CD14-positive monocyte (primary cell): ENCODE measurements at regions not wholly inside any gene's neighbourhood (a gene's known extent, or its start where the extent isn't known, plus 50 kb on each side); places are given as distances from the start of the nearest gene placed in this dataset.

ENCODE experiments used
- DNase-seq, 3 donors: peaks; one replicate each; pipeline ENCODE4 v3.0.0-alpha.2; 2011 to 2022
- H2AFZ ChIP-seq: 2 replicates; pipeline ENCODE4 v1.6.0; 2012; ENCODE audit warnings: mild to moderate bottlenecking, low read depth, low read length, inconsistent platforms; ENCODE audit not compliant: insufficient read depth, poor library complexity, severe bottlenecking
- H3K27ac ChIP-seq, 2 donors: 1 replicate in 1 of 2; 2 replicates in 1 of 2; pipeline ENCODE4 v1.5.1; 2012 to 2013; ENCODE audit warnings: low read length in 2 of 2, control low read depth in 1 of 2, inconsistent platforms in 1 of 2, low read depth in 1 of 2, mild to moderate bottlenecking in 1 of 2
- H3K27me3 ChIP-seq, 2 donors: one replicate each; pipeline versions ENCODE4 v1.6.0 to v1.6.1; 2011 to 2013; ENCODE audit warnings: low read length in 2 of 2; ENCODE audit not compliant: control insufficient read depth in 2 of 2, insufficient read depth in 2 of 2
- H3K36me3 ChIP-seq, 2 donors: replicated peaks in 1 of 2; 1 replicate in 1 of 2; 2 replicates in 1 of 2; pipeline versions ENCODE4 v1.5.1 to v1.6.1; 2012 to 2013; ENCODE audit warnings: low read length in 2 of 2, control low read depth in 1 of 2, inconsistent platforms in 1 of 2, mild to moderate bottlenecking in 1 of 2; ENCODE audit not compliant: insufficient read depth in 2 of 2, control insufficient read depth in 1 of 2
- H3K4me1 ChIP-seq, 2 donors: 1 replicate in 1 of 2; 2 replicates in 1 of 2; pipeline versions ENCODE4 v1.5.1 to v1.6.1; 2012 to 2013; ENCODE audit warnings: low read length in 2 of 2, control low read depth in 1 of 2, inconsistent platforms in 1 of 2, mild to moderate bottlenecking in 1 of 2, moderate library complexity in 1 of 2; ENCODE audit not compliant: insufficient read depth in 2 of 2, control insufficient read depth in 1 of 2
- H3K4me2 ChIP-seq: replicated peaks from 2 replicates; pipeline ENCODE3; 2012; ENCODE audit warnings: low read length, moderate library complexity, mild to moderate bottlenecking; ENCODE audit not compliant: poor library complexity, severe bottlenecking; ENCODE audit errors: extremely low read depth
- H3K4me3 ChIP-seq, 3 experiments: fragments of 200-600 bp in 1 of 3; sonication (generic) in 1 of 3; replicated peaks in 1 of 3; 1 replicate in 2 of 3; 2 replicates in 1 of 3; pipeline ENCODE4 v1.5.1; 2011 to 2013; ENCODE audit warnings: low read length in 3 of 3, mild to moderate bottlenecking in 3 of 3, control low read depth in 2 of 3, low read depth in 2 of 3, inconsistent platforms in 1 of 3, moderate library complexity in 1 of 3
- H3K79me2 ChIP-seq: 2 replicates; pipeline ENCODE4 v1.6.0; 2012; ENCODE audit warnings: mild to moderate bottlenecking, control low read depth, inconsistent platforms, low read length, moderate library complexity; ENCODE audit not compliant: insufficient read depth
- H3K9ac ChIP-seq: 2 replicates; pipeline ENCODE4 v1.6.0; 2017; ENCODE audit warnings: low read length, mild to moderate bottlenecking; ENCODE audit not compliant: insufficient read depth, poor library complexity, severe bottlenecking
- H3K9me3 ChIP-seq, 2 donors: replicated peaks in 1 of 2; 1 replicate in 1 of 2; 2 replicates in 1 of 2; pipeline versions ENCODE4 v1.5.1 to v1.6.1; 2012 to 2013; ENCODE audit warnings: low read length in 2 of 2, control low read depth in 1 of 2; ENCODE audit not compliant: control insufficient read depth in 1 of 2, insufficient read depth in 1 of 2
- H4K20me1 ChIP-seq: 2 replicates; pipeline ENCODE4 v1.6.0; 2012; ENCODE audit warnings: mild to moderate bottlenecking, low read length, control low read depth, moderate library complexity; ENCODE audit not compliant: insufficient read depth
- H3K27ac Mint-ChIP-seq, 7 donors: one replicate each; pipeline ENCODE4 v1.8.0; 2020; ENCODE audit warnings: mild to moderate bottlenecking in 7 of 7, mixed read lengths in 7 of 7, moderate library complexity in 6 of 7, inconsistent platforms in 2 of 7
- H3K27me3 Mint-ChIP-seq, 3 donors: one replicate each; pipeline ENCODE4 v1.8.0; 2021 to 2022; ENCODE audit warnings: low read depth in 3 of 3, mild to moderate bottlenecking in 3 of 3, mixed read lengths in 3 of 3, moderate library complexity in 3 of 3, inconsistent platforms in 1 of 3
- H3K36me3 Mint-ChIP-seq, 2 donors: one replicate each; pipeline ENCODE4 v1.8.0; 2020; ENCODE audit warnings: mixed read lengths in 2 of 2, inconsistent platforms in 1 of 2, mild to moderate bottlenecking in 1 of 2
- H3K4me1 Mint-ChIP-seq: one replicate; pipeline ENCODE4 v1.8.0; 2020; ENCODE audit warnings: mild to moderate bottlenecking, mixed read lengths
- H3K4me3 Mint-ChIP-seq, 2 donors: one replicate each; pipeline ENCODE4 v1.8.0; 2020; ENCODE audit warnings: mild to moderate bottlenecking in 2 of 2, mixed read lengths in 2 of 2, moderate library complexity in 1 of 2
- H3K9me3 Mint-ChIP-seq, 7 donors: one replicate each; pipeline ENCODE4 v1.8.0; 2020 to 2022; ENCODE audit warnings: mixed read lengths in 7 of 7, mild to moderate bottlenecking in 6 of 7, moderate library complexity in 6 of 7, inconsistent platforms in 2 of 7
- WGBS: methylation state at CpG from one replicate; pipeline ENCODE4 v1.1.5; 2013; ENCODE audit warnings: missing lambda C conversion rate; ENCODE audit not compliant: insufficient coverage; 5-methylcytosine and 5-hydroxymethylcytosine counted together
- intact Hi-C, 2 donors: fragments of 100-400 bp; cut with micrococcal nuclease; formaldehyde crosslinking; loops; one replicate each; pipeline versions ENCODE4 v1.15.0 to v1.15.1; 2023
- TF ChIP-seq, protein P1 (sequence below): fragments of 200-600 bp; IDR thresholded peaks from one replicate; pipeline ENCODE4 v1.8.0; 2022; ENCODE audit warnings: antibody characterized with exemption, mild to moderate bottlenecking

DNA sequence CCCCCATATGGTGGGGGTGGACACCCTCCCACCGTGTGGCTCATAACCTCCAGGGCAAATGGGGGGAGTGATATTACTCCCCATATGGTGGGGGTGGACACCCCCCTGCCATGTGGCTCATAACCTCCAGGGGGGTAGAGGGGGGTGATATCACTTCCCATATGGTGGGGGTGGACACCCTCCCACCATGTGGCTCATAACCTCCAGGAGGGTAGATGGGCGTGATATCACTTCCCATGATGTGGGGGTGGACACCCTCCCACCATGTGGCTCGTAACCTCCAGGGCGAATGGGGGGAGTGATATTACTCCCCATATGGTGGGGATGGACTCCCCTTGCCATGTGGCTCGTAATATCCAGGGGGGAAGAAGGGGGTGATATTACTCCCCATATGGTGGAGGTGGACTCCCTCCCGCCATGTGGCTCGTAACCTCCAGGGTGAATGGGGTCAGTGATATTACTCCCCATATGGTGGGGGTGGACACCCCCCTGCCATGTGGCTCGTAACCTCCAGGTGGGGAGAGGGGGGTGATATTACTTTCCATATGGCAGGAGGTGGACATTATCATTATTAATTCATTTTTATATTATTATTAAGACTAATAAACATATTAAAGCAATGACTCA, 51.2 kb upstream of the OXA1L start:
- no peak overlapping the region for H3K4me2 ChIP-seq
- H3K79me2 ChIP-seq = no peaks in the 10 kb centered on the region
- no peaks in the 10 kb centered on the region for H3K36me3 Mint-ChIP-seq
- H2AFZ ChIP-seq = no peak overlapping the region
- H3K27ac Mint-ChIP-seq = no peak overlapping the region
- H4K20me1 ChIP-seq = no peaks in the 10 kb centered on the region
- TF ChIP-seq, protein P1, sequence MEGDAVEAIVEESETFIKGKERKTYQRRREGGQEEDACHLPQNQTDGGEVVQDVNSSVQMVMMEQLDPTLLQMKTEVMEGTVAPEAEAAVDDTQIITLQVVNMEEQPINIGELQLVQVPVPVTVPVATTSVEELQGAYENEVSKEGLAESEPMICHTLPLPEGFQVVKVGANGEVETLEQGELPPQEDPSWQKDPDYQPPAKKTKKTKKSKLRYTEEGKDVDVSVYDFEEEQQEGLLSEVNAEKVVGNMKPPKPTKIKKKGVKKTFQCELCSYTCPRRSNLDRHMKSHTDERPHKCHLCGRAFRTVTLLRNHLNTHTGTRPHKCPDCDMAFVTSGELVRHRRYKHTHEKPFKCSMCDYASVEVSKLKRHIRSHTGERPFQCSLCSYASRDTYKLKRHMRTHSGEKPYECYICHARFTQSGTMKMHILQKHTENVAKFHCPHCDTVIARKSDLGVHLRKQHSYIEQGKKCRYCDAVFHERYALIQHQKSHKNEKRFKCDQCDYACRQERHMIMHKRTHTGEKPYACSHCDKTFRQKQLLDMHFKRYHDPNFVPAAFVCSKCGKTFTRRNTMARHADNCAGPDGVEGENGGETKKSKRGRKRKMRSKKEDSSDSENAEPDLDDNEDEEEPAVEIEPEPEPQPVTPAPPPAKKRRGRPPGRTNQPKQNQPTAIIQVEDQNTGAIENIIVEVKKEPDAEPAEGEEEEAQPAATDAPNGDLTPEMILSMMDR = no peak
- peaks cover 7 to 11% of the 10 kb centered on the region in 2 donors for H3K4me1 ChIP-seq
- peaks cover 5% of the 10 kb centered on the region for H3K4me1 Mint-ChIP-seq
- intact Hi-C loops = no loop called here
- no peak overlapping the region for H3K27ac ChIP-seq
- peaks cover 0 to 1% (median 0%) of the 10 kb centered on the region in 7 donors for H3K9me3 Mint-ChIP-seq
- H3K4me3 Mint-ChIP-seq = no peak overlapping the region
- no CpG with 5 or more reads among the region's 8 CpGs for WGBS
- H3K9ac ChIP-seq = no peak overlapping the region
- H3K27me3 ChIP-seq = peaks cover 26 to 32% of the 10 kb centered on the region in 2 donors
- H3K9me3 ChIP-seq = no peaks in the 10 kb centered on the region
- no peak for DNase-seq
- no peak overlapping the region for H3K4me3 ChIP-seq
- no peaks in the 10 kb centered on the region for H3K36me3 ChIP-seq
- H3K27me3 Mint-ChIP-seq = peaks cover 2 to 24% (median 18%) of the 10 kb centered on the region in 3 donors

DNA sequence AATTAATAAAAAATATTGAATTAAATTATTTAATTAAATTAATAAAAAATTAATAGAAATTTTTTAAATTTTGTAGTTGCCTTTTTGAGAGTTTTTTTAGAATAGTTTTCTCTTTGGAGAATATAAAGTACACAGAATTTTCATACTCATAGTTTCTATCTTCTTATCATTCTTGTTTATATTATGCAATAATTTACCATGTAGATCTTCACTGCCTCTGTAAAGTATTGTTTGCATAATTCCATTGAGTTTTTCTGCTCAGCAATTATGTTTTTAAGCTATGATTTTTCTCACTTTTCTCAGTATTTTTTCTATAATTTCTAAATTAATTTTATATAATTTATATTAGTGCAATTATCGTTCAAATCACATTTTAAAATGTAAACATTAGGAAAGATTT, 50.6 kb upstream of the OXA1L start:
- Histone ChIP-seq H3K9me3 (no peaks in the 10 kb centered on the region), H3K9ac (no peak overlapping the region), H3K27ac (no peak overlapping the region), H4K20me1 (no peaks in the 10 kb centered on the region), H3K27me3 (peaks cover 24 to 26% of the 10 kb centered on the region in 2 donors), H3K4me3 (no peak overlapping the region), H3K4me2 (no peak overlapping the region), H3K79me2 (no peaks in the 10 kb centered on the region), H3K36me3 (no peaks in the 10 kb centered on the region), H2AFZ (no peak overlapping the region), H3K4me1 (peaks cover 7 to 11% of the 10 kb centered on the region in 2 donors)
- Mint-ChIP-seq H3K4me1 (peaks cover 5% of the 10 kb centered on the region), H3K4me3 (no peak overlapping the region), H3K27me3 (peaks cover 3 to 26% (median 21%) of the 10 kb centered on the region in 3 donors), H3K9me3 (peaks cover 0 to 1% (median 0%) of the 10 kb centered on the region in 7 donors), H3K36me3 (no peaks in the 10 kb centered on the region), H3K27ac (no peak overlapping the region)
- DNase-seq = no peak
- WGBS = no CpG with 5 or more reads among the region's 1 CpG
- intact Hi-C loops = no loop called here
- TF ChIP-seq, protein P1 = no peak
